ENCODE measurements at regions not wholly inside any gene's neighbourhood (a gene's known extent, or its start where the extent isn't known, plus 50 kb on each side); places are given as distances from the start of the nearest gene placed in this dataset.

GRCh38 chr4:62342346-62342745 is 1142.2 kb downstream of the ADGRL3 start:
- TF ChIP-seq, protein P1, sequence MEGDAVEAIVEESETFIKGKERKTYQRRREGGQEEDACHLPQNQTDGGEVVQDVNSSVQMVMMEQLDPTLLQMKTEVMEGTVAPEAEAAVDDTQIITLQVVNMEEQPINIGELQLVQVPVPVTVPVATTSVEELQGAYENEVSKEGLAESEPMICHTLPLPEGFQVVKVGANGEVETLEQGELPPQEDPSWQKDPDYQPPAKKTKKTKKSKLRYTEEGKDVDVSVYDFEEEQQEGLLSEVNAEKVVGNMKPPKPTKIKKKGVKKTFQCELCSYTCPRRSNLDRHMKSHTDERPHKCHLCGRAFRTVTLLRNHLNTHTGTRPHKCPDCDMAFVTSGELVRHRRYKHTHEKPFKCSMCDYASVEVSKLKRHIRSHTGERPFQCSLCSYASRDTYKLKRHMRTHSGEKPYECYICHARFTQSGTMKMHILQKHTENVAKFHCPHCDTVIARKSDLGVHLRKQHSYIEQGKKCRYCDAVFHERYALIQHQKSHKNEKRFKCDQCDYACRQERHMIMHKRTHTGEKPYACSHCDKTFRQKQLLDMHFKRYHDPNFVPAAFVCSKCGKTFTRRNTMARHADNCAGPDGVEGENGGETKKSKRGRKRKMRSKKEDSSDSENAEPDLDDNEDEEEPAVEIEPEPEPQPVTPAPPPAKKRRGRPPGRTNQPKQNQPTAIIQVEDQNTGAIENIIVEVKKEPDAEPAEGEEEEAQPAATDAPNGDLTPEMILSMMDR (IDR thresholded peaks at IDR 0.05), result no peak
- TF ChIP-seq POLR2A (IDR thresholded peaks at IDR 0.05), result no peak

Data from uterus (tissue), 2 donors.